Hippocampal formation (tissue), 2 donors: ENCODE measurements at regions not wholly inside any gene's neighbourhood (a gene's known extent, or its start where the extent isn't known, plus 50 kb on each side); places are given as distances from the start of the nearest gene placed in this dataset.
"Not testable (repeated sequence)": the region's sequence is repeated elsewhere in the genome, so short reads cannot be mapped to it uniquely, and the experiment has no call there.

ENCODE experiments used
- DNase-seq, 2 donors: peaks; one replicate each; lab custom pipeline; 2025; lab: John Stamatoyannopoulos, UW

DNA sequence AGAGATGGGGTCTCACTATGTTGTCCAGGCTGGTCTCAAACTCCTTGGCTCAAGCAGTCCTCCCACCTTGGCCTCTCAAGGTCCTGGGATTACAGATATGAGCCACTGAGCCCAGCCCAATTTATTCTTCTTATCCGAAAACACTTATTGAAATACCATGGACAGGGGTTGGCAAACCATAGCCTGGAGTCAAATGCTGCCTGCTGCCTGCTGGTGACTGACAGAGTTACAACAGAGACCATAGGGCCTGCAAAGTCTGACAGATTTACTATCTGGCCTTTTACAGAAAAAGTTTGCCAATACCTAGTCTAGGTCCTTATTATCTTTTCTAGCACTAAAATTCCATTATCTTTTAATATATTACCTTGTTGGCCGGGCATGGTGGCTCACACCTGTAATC, 87.1 kb upstream of the ZNF281 start:
- DNase-seq: no peak

GRCh38 chr1:200495901-200496300, 86.1 kb upstream of the ZNF281 start:
- DNase-seq: no peak

DNA sequence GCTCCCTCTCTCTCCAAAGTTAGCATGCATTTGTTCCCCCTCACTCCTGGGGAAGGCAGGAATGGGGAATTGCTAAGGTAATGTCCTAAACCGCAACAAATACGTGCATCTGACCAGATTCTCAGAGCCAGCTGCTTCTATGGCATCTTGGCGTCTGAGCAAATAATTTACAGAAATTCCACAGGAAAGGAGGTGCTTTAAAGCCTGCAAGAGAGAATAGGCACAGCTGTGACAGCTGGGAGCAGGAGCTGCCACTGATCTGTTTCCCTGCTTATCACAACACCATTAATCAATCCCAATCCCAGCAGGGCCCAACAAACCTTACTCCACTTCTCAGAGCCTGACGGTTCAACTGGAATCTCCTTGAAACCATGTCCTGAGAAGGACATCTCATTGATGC, 83.5 kb upstream of the ZNF281 start:
- DNase-seq: no peak

GRCh38 chr1:200491103-200491502, 81.3 kb upstream of the ZNF281 start:
- DNase-seq: no peak

DNA sequence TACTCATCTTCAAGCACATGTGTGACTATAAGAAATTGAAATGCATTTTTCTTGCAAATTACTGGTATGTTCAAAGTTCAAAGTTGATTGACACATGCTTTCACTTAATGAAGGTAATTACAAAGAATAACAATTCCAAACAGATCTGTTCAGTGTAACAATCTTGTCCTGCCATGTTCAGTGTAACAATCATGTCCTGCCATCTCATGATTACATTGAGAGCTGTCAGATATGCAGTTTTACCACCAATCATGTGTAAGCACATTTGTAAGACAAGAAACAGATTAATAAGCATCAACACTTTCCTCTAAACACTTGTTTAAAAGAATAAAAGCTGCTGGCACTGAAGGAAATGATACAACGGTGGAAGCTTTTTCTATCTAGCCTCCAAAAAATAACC, 80.3 kb upstream of the ZNF281 start:
- DNase-seq: no peak

DNA sequence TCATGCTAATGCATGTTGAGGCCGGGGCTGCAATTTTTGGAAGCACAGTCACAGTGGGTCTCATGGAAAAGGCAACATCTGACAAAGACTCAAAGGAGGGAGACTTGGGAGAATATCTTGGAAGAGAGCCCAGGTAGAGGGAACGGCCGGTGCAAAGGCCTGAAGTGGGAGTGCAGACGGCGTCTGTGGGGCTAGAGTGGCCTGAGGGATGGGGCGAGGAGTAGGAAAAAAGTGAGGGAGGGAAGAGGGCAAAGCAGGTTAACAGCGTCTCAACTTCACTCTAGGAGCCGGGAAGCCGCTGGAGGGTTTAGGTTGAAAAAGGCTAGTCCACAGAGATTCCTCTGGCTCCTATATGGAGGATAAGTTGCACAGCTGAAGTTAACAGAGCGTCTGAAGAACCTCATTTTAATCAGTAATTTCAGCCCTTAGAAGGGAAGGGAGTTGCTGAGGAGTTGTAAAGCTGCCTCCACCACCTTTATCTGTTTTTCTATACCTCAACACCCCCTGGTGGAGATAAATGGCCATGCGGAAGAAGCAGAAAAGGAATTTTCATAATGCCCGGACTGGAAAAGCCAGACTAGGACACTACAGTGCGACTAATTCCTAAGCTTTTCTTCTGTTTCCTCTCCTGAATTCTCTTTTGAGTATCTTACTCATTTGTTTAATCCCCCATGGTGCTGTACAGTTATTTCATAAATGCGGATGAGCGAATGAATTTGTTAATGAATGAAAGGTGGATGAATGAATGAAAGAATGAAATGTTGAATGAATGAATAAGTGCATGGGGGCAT, 78.7 kb upstream of the ZNF281 start:
- peak; percentile 23 to 68 for DNase-seq

- DNase-seq: no peak
These were observed 77.8 kb upstream of the ZNF281 start for GRCh38 chr1:200487650-200488049.

DNA sequence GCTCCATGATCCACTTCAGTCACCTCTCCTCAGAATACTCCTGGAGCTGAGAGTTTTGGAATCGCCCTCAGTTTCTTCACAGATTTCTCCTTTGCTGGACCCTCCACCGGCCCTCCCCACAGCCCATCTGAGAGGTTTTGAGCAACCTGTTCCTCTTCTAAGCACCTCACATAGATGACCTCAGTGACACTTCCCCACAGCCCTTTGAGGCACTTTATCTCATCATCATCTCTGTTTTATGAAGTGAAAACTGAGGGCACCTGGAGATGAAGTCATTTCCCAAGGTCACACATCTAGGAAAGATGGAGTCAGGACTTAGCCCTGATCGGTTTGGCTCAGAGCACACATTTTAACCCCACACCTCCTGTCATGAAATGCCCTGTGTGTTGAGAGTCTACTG, 76.8 kb upstream of the ZNF281 start:
- DNase-seq: no peak

DNA sequence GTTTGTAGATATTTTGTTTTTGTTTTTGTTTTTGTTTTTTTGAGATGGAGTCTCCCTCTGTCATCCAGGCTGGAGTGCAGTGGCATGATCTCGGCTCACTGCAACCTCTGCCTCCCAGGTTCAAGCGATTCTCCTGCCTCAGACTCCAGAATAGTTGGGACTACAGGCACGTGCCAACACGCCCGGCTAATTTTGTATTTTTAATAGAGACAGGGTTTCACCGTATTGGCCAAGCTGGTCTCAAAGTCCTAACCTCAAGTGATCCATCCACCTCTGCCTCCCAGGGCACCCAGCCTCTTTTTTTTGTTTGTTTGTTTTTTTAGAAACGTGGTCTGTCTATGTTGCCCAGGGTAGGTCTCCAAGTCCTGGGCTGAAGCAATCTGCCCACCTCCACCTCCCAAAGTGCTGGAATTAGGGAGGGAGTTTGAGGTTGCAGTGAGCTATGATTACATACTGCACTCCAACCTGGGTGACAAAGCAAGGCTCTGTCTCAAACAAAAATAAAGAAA, 74.7 kb upstream of the ZNF281 start:
- DNase-seq: not testable (repeated sequence)

GRCh38 chr1:200483491-200484143, 73.8 kb upstream of the ZNF281 start:
- no peak for DNase-seq

- DNase-seq: no peak
These were observed 71.1 kb upstream of the ZNF281 start for GRCh38 chr1:200480964-200481363.

DNA sequence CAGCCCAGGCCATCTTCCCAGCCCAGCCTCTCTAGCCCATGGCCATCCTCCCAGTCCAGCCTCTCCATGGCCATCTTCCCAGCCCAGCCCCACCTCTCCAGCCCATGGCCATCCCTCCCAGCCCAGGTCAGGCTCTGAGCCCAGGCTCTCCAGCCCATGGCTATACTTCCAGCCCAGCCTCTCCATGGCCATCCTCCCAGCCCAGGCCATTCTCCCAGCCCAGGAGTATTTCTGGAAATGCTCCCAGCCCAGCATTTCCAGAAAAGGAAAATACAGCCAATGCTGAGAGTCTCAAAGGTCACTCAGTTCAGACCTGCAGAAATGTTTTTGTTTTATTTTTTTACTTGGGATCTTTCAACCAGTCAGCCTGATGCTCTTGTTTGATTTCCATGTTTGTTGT, 70.0 kb upstream of the ZNF281 start:
- no peak for DNase-seq

DNA sequence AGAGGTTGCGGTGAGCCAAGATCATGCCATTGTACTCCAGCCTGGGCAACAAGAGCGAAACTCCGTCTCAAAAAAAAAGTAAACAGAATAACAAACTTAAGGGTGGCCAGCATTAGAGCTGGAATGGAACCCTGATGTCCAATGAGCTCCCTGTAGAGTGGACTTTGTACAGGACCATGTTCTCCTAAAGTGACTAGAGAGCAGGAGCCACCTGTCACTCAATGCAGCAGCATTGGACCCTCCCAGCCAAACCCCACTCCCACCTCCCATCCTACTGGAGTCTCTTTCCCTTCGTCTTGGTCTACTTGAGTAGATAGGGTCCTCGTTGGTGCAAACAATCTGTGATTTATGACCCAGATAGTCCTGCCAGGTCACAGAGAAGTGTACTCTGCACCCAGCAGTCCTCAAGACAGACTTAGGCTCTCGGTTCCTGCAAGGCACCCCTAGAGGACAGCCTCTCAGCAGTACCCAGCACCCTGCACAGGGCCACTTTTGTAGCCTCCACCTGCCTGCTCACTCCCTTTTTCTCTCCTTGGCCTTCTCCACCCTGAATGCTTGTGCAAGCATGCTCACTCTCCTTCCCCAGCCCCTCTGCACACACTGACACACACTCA, 69.2 kb upstream of the ZNF281 start:
- no peak for DNase-seq

- no peak for DNase-seq
These were observed 68.4 kb upstream of the ZNF281 start for GRCh38 chr1:200478239-200478623.

DNA sequence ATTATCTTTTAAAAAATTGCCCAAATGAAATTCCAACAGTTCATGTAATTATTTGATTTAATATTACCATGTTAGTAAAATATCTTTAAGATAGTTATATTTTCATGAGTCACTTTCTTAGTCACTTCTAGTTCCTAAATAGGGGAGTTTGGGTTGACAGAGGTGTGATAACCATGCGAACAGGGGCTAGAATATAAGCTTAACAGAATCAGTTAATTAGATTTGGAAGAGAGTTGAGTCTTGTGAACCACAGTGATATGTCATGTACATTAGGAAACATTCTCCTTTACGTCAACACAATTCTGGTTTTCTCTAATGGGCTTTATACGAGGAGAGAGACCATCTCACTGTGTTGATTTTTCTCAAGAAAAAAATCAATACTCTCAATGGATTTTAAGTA, 64.8 kb upstream of the ZNF281 start:
- DNase-seq: no peak

GRCh38 chr1:200473698-200474371, 64.0 kb upstream of the ZNF281 start:
- DNase-seq: no peak

GRCh38 chr1:200471739-200472138, 61.9 kb upstream of the ZNF281 start:
- DNase-seq: no peak

- no peak for DNase-seq
These were observed 58.6 kb upstream of the ZNF281 start for GRCh38 chr1:200468264-200469001.

DNA sequence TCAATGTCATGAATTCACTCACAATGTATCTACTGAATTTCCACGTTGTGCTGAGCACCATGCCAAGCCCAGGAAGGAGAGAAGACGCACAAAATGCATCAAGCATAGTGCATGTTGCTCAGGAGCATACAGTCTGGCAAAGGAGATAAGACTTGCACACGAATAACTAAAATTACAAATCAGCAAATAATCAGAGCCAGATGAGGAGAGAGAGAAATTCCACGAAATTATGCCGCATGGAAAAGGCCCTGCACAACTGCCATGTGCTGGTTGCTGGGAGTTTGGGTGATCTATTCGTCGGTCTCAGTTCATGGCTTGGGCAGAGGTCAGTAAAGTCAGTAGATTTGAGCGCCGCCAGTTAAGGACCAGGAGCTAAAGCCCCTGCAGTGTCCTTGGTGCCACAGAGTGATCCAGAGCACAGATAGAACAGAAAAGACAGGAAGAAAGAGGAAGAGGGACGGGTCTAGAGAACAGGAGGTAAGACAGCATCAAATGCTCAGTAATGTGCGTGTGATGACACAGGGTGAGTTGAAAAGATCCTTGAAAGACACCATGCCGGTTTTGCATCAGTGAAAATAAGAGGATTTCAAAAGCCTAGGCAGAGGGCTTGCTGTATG, 55.1 kb upstream of the ZNF281 start:
- no peak for DNase-seq
